GM21423 (cell line): ENCODE measurements at regions not wholly inside any gene's neighbourhood (a gene's known extent, or its start where the extent isn't known, plus 50 kb on each side); places are given as distances from the start of the nearest gene placed in this dataset.

Experiments
- ATAC-seq: cut with Tn5 transposase; IDR thresholded peaks from one replicate; pipeline ENCODE4 v1.9.1; 2021; ENCODE audit warnings: mild to moderate bottlenecking, moderate library complexity; ENCODE audit not compliant: unreplicated experiment

DNA sequence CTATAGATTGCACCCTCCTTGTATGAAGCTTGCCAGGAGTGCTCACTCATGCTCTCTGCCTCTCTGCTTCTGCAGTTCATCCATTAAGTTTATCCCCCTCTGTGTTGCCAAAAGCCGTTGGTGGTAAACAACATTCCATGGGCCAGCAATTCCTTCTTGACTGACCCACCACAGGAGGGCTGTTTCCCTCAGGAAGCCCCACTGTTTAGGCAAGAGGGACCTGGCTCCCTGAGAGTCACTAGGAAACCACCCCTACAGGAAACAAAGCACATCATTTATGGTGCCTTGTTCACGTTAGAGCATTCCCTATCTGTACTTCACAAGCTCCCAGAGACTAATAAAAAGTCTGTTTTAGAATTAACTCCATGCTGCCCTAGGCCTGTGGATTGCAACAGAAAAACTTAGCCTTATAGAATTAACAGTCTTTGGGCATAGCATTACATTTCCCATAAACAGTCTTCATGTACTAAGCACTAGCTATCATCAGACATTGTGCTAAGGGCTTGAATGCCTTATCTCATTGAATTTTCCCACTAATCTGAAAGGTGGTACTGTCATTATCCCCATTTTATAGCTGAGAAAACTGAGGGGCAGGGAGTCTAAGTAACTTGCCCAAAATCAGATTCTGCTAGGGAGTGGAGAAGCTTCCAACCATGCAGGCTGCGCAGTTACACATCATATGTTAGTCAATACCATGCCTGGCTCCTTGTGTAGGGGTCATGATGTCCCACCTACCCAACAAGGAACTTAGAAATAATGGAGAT, 149.9 kb downstream of the SHQ1 start:
- ATAC-seq, result no peak

DNA sequence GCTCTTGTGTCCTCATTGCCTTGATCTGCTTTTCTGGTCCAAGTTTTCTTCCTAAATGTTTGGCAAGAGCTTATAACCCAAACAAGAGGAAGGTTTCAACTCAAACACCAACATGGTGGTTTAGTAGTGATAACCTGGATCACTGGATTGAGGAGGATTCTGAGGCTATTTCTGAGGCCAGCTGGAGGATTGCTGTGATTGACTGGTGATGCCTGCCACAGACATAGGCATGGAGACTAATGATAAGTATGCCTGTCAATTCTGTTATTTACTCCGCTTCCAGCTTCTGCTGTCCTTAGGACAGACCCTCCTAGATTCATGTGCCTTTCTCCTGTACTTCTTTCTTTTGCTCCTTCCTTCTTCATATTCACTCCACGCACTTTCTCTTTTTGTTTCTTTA, 150.5 kb downstream of the SHQ1 start:
- no peak for ATAC-seq

DNA sequence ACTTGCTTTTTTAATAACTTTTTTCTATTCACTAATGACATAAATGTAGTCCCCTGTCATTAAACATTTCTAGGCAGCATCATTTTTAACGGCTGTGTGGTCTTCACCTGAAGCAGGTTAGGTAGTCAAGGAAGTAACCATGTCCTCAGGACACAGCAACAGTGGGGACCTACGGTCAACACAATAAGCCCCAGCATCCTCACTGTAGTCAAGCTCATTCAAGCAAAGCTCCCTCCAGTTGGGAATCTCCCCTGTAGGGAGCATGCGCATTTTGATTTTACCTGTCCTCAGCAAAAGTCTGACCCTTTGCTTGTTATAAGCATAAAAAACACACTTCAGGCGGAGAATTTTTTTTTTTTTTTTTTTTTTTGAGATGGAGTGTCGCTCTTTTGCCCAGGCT, 151.4 kb downstream of the SHQ1 start:
- ATAC-seq, result no peak

GRCh38 chr3:72694398-72694797, 153.8 kb downstream of the SHQ1 start:
- ATAC-seq, result no peak

DNA sequence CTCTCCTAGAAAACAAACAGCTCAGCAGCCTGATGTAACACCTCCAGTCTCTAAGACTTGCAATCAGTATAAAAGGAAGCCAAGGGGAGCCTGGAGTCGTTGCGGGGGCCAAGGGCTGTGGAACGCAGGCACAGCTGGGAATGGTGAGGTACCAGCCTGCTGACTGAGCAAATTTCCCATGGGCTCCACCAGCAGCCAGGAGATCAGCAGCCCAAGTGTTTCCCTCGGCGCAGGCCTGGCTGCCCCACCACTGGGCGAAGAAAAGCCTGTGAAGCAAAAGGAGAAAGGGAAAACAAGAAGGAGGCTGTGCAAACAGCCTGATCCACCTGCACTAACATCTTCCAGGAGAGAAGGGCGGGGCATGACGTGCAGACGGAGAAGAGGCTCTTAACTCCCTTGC, 155.3 kb downstream of the SHQ1 start:
- ATAC-seq, result no peak

- ATAC-seq, result no peak
Measured at GRCh38 chr3:72690629-72691028, 157.6 kb downstream of the SHQ1 start.

DNA sequence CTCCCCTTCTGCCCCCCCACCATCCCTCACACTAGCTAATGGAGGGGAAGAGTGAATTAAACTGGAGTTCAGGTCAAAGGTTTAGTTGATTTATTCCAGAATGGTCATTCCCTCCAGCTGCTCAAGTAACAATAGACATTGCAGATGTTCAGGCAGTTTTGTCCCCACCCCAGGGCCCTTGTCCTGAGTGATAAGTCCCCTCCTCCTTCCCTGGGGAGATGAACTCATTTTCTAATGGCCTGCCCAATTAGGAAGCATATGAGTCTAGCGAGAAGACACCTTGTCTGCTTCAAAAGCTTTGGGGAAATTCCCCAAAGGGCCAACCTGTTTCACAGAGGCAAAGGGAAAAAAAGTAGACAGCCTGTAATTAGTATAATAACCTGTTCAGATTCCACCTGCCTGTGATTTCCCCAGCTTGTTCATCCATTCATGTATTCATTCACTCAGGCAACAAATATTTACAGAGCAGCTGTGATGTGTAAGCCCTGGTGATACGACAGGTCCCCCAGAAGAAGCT, 165.3 kb downstream of the SHQ1 start:
- no peak for ATAC-seq

DNA sequence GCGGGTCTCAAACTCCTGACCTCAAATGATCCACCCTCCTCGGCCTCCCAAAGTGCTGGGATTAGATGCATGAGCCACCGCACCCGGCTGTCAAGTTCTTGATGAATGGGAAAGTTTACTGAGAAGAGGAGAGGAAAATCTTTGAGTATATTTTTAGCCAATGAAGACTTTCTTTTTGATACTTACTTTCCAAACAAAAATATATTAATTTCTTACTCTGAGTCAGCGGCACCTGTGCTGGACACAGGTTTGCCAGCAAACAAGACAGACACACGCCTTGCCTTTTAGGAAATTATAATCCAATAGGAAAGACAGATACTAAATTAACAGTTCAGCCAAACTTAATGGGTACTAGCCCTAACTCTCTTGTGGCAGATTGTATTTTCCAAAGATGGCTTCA, 166.6 kb downstream of the SHQ1 start:
- ATAC-seq, result no peak

GRCh38 chr3:72680766-72681165, 167.5 kb downstream of the SHQ1 start:
- ATAC-seq, result no peak

GRCh38 chr3:72679540-72680198, 168.6 kb downstream of the SHQ1 start:
- ATAC-seq, result no peak

GRCh38 chr3:72678867-72679266, 169.4 kb downstream of the SHQ1 start:
- no peak for ATAC-seq

- no peak for ATAC-seq
Measured at GRCh38 chr3:72678380-72678779, 169.9 kb downstream of the SHQ1 start.

DNA sequence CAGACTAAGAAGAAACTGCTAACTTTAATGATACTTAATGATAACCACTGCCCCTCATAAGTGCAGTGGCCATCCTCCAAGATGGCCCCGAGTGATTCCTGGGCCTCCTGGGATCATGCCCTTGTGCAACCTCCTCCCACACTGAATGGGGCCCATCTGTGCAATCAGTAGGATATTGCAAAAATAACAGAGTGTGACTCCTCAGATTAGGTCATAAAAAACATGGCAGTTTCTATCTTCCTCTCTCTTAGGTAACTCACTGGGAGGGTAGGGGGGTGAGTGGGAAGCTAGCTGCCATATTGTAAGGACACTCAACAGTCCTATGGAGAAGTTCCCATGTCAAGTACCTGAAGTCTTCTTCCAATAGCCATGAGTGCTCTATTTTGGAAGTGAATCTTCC, 173.0 kb downstream of the SHQ1 start:
- no peak for ATAC-seq

- ATAC-seq, result no peak
Measured at GRCh38 chr3:72673011-72673771, 175.1 kb downstream of the SHQ1 start.

GRCh38 chr3:72669224-72669623, 179.0 kb downstream of the SHQ1 start:
- ATAC-seq, result no peak

GRCh38 chr3:72666447-72666755, 181.8 kb downstream of the SHQ1 start:
- ATAC-seq, result no peak

GRCh38 chr3:72665701-72666446, 182.4 kb downstream of the SHQ1 start:
- ATAC-seq, result no peak

- ATAC-seq, result no peak
Measured at GRCh38 chr3:72665103-72665502, 183.1 kb downstream of the SHQ1 start.

DNA sequence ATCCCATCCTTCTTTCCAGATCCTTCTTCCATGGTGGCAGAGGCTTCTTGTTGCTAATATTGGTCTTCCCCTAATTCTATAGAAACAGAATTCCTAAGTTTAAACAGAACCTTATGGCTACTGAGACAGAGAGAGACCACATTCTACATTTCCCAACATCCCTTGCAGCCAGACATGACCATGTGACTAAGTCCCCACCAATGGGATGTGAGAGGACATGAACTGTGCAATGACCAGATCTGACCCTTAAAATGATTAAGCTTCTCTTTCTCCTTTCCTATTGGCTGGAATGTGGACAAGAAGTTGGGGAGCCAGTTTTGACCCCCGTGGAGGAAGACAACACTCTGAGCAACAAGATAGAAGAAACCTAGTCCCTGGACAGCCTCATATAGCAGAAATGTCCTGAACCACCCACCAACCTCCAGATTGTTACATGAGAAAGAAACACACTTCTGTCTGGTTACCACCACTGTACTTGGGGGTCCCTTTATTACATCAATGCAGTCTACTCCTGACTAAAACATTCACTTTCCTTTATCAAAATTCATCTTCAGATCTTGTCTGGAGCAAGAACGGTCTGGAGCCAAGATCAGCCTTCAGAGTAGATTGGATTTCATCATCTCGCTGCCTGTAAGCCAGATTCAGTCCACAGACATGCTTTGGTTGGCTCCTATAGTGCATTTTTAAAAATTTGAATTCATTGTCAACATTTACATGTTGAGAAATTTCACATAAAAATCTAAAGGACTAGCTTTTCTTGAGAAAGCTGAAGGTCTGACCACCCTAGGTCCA, 183.9 kb downstream of the SHQ1 start:
- no peak for ATAC-seq

DNA sequence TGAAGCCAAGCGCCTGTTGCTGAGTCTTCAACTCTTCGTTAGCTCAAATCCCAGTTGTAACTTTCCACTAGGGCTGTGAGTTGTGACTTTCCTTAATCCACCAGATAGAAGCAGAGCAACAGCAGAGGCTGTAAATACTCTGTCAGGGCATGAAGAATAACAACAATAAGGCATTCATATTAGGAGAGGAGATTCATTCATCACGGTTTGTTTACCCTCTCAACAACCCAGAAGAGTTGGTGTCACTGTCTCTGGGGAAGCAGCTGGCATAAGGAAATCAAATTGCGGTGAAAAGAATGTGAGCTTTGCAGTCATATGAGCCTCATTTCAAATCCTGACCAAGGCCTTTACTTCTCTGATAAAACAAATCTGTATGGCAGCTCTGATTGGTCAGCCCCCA, 184.8 kb downstream of the SHQ1 start:
- ATAC-seq, result no peak

DNA sequence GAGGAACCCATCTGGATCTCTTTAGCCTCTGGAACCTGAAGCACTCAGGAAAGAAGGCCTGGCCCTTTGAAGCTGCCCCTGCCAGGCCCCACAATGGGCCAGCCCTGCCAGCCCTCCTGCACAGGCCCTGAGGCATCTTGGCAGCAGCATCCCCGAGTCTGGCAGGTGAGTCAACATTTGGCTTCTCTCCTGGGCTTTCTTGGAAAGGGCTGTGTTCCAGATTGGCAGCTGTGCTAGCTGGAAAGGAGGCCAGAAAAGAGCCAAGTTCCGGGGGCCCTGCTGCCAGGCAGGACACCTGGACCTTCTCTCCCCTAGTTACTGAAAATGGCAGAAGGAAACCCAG, 187.2 kb downstream of the SHQ1 start:
- ATAC-seq, result no peak
